K562 (cell line): ENCODE measurements at regions not wholly inside any gene's neighbourhood (a gene's known extent, or its start where the extent isn't known, plus 50 kb on each side); places are given as distances from the start of the nearest gene placed in this dataset.

ENCODE experiments used
- ATAC-seq: fragments of 200-7000 bp; cut with Tn5 transposase; 3 replicates; pipeline ENCODE4 v1.9.1; 2020; ENCODE audit warnings: moderate library complexity
- BruUV-seq: library from RNA; stranded (reverse); fragments of 400-500 nt; replicated peaks from 2 replicates; lab custom pipeline; 2021; lab: Mats Ljungman, UMichigan
- CTCF ChIA-PET: fragments of 300-600 bp; formaldehyde crosslinking; extraction: SDS; loops from one replicate; lab custom pipeline; 2021; ENCODE audit warnings: low intra/inter-chr PET ratio; lab: Yijun Ruan, JAX
- POLR2A ChIA-PET: fragments of 300-600, 350-650 bp; sonication (Branson Sonifier 250); formaldehyde crosslinking; extraction: SDS; loops from one replicate; lab custom pipeline; 2021; ENCODE audit warnings: antibody characterized with exemption, inconsistent platforms; lab: Yijun Ruan, JAX
- DNase-seq, 4 experiments: peaks; one replicate each; pipeline versions ENCODE4 v3.0.0 to v3.0.0-alpha.2; 2011 to 2018; ENCODE audit warnings: low spot score in 3 of 4, mixed read lengths in 3 of 4; ENCODE audit errors: extremely low read depth in 1 of 4
- FAIRE-seq: peaks from 2 replicates; lab custom pipeline; 2011; peaks lifted over from hg19 to GRCh38; lab: Jason Lieb, UNC
- H2AFZ ChIP-seq: 2 replicates; pipeline ENCODE4 v1.6.0; 2011; ENCODE audit warnings: low read depth, low read length, control low read depth, inconsistent platforms
- H3K27ac ChIP-seq: fragments of 200-600 bp; 3 replicates; pipeline ENCODE4 v1.8.0; 2011; ENCODE audit warnings: low read depth, mild to moderate bottlenecking, control low read depth, inconsistent platforms, low read length, moderate library complexity, mixed read lengths; ENCODE audit errors: extremely low read depth
- H3K27me3 ChIP-seq, 2 experiments: fragments of 300-600 bp in 1 of 2; 2 replicates in 1 of 2; 3 replicates in 1 of 2; pipeline versions ENCODE4 v1.6.0 to v1.8.0; 2011; ENCODE audit warnings: inconsistent platforms in 2 of 2, low read length in 2 of 2, mild to moderate bottlenecking in 1 of 2, mixed read lengths in 1 of 2, moderate library complexity in 1 of 2; ENCODE audit not compliant: control insufficient read depth in 2 of 2, insufficient read depth in 2 of 2
- H3K36me3 ChIP-seq: fragments of 300-600 bp; 3 replicates; pipeline ENCODE4 v1.8.0; 2011; ENCODE audit warnings: mild to moderate bottlenecking, low read length, inconsistent platforms; ENCODE audit not compliant: control insufficient read depth, insufficient read depth
- H3K4me1 ChIP-seq, 2 experiments: fragments of 200-600 bp in 1 of 2; replicated peaks in 1 of 2; 2 replicates in 1 of 2; 3 replicates in 1 of 2; pipeline versions ENCODE4 v1.5.1 to v1.8.0; 2011; ENCODE audit warnings: inconsistent platforms in 2 of 2, low read length in 2 of 2, mild to moderate bottlenecking in 1 of 2, mixed read lengths in 1 of 2, moderate library complexity in 1 of 2; ENCODE audit not compliant: control insufficient read depth in 2 of 2, insufficient read depth in 2 of 2
- H3K4me2 ChIP-seq: 2 replicates; pipeline ENCODE4 v1.6.1; 2011; ENCODE audit warnings: low read length, control low read depth, inconsistent platforms, mixed read lengths; ENCODE audit not compliant: insufficient read depth
- H3K4me3 ChIP-seq: fragments of 200-600 bp; sonication (generic), shearing (Covaris generic); 2 replicates; pipeline ENCODE4 v1.5.1; 2016; ENCODE audit warnings: control low read depth, inconsistent platforms
- H3K79me2 ChIP-seq: fragments of 200-600 bp; 3 replicates; pipeline ENCODE4 v1.8.0; 2011; ENCODE audit warnings: low read length, inconsistent platforms; ENCODE audit not compliant: control insufficient read depth, insufficient read depth
- H3K9ac ChIP-seq, 2 experiments: 2 replicates each; pipeline versions ENCODE4 v1.6.0 to v1.6.1; 2011; ENCODE audit warnings: low read depth in 2 of 2, low read length in 2 of 2, control low read depth in 1 of 2, inconsistent platforms in 1 of 2, mild to moderate bottlenecking in 1 of 2, mixed read lengths in 1 of 2; ENCODE audit not compliant: insufficient read depth in 1 of 2
- H3K9me1 ChIP-seq: one replicate; pipeline ENCODE4 v1.6.0; 2011; ENCODE audit warnings: inconsistent platforms, mild to moderate bottlenecking, low read length, moderate library complexity; ENCODE audit not compliant: control insufficient read depth, insufficient read depth
- H3K9me3 ChIP-seq: replicated peaks from 2 replicates; pipeline ENCODE4 v1.5.1; 2011; ENCODE audit warnings: low read depth, low read length, inconsistent platforms; ENCODE audit not compliant: control insufficient read depth, insufficient read depth
- H4K20me1 ChIP-seq: replicated peaks from 2 replicates; pipeline ENCODE4 v1.6.1; 2011; ENCODE audit warnings: low read length, inconsistent platforms, mixed read lengths; ENCODE audit not compliant: control insufficient read depth, insufficient read depth
- WGBS: fragments of 100-300 bp; shearing (Covaris generic); methylation state at CpG from one replicate; pipeline ENCODE4 v1.1.6; 2016; ENCODE audit warnings: low coverage, mixed read lengths; ENCODE audit not compliant: insufficient coverage; ENCODE audit errors: missing lambda C conversion rate; 5-methylcytosine and 5-hydroxymethylcytosine counted together
- in situ Hi-C: fragments of 300-500 bp; cut with MboI; formaldehyde crosslinking; loops from 4 replicates; pipeline ENCODE4 v1.15.0; 2018; ENCODE audit warnings: inconsistent platforms, mixed read lengths
- intact Hi-C: fragments of 100-400 bp; cut with micrococcal nuclease; formaldehyde crosslinking; loops from 2 replicates; pipeline ENCODE4 v1.14.2; 2022
- TF ChIP-seq, protein P1 (sequence below), 2 experiments: fragments of 450-650 bp; IDR thresholded peaks; 2 replicates each; pipeline ENCODE4 v1.6.1; 2016; ENCODE audit warnings: mild to moderate bottlenecking in 2 of 2, borderline replicate concordance in 1 of 2, low read depth in 1 of 2, moderate library complexity in 1 of 2

DNA sequence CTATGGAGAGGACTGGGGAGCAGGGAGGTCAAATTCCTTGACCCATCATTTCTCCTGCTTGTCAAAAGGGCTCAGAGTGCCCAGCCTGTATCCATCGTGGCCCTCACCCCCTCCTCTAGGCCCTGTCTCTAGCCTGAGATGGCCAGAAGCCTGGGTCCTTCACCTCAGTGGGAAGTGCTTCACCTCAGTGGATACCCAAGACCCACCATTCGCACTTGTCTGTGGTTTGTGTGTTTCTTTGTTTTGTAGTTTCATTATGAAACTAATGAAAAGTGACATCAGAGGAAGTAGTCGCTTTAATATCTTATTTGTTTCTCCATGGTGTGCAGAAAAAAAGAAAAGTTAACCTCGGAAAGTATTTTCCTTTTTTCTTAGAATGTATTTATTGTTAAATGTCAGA lies 194.0 kb upstream of the CADM1 start:
- H3K79me2 ChIP-seq = no peaks in the 10 kb centered on the region
- no peaks in the 10 kb centered on the region for H3K9me1 ChIP-seq
- no TSS peak for BruUV-seq
- no peak overlapping the region for H3K27ac ChIP-seq
- no peaks in the 10 kb centered on the region for H4K20me1 ChIP-seq
- ATAC-seq (no peak), DNase-seq (no peak), FAIRE-seq (no peak)
- H3K4me1 ChIP-seq = no peaks in the 10 kb centered on the region; a peak in 1 of 5 replicates
- in situ Hi-C loops = no loop called here
- H3K4me3 ChIP-seq = no peak overlapping the region
- TF ChIP-seq, protein P1, sequence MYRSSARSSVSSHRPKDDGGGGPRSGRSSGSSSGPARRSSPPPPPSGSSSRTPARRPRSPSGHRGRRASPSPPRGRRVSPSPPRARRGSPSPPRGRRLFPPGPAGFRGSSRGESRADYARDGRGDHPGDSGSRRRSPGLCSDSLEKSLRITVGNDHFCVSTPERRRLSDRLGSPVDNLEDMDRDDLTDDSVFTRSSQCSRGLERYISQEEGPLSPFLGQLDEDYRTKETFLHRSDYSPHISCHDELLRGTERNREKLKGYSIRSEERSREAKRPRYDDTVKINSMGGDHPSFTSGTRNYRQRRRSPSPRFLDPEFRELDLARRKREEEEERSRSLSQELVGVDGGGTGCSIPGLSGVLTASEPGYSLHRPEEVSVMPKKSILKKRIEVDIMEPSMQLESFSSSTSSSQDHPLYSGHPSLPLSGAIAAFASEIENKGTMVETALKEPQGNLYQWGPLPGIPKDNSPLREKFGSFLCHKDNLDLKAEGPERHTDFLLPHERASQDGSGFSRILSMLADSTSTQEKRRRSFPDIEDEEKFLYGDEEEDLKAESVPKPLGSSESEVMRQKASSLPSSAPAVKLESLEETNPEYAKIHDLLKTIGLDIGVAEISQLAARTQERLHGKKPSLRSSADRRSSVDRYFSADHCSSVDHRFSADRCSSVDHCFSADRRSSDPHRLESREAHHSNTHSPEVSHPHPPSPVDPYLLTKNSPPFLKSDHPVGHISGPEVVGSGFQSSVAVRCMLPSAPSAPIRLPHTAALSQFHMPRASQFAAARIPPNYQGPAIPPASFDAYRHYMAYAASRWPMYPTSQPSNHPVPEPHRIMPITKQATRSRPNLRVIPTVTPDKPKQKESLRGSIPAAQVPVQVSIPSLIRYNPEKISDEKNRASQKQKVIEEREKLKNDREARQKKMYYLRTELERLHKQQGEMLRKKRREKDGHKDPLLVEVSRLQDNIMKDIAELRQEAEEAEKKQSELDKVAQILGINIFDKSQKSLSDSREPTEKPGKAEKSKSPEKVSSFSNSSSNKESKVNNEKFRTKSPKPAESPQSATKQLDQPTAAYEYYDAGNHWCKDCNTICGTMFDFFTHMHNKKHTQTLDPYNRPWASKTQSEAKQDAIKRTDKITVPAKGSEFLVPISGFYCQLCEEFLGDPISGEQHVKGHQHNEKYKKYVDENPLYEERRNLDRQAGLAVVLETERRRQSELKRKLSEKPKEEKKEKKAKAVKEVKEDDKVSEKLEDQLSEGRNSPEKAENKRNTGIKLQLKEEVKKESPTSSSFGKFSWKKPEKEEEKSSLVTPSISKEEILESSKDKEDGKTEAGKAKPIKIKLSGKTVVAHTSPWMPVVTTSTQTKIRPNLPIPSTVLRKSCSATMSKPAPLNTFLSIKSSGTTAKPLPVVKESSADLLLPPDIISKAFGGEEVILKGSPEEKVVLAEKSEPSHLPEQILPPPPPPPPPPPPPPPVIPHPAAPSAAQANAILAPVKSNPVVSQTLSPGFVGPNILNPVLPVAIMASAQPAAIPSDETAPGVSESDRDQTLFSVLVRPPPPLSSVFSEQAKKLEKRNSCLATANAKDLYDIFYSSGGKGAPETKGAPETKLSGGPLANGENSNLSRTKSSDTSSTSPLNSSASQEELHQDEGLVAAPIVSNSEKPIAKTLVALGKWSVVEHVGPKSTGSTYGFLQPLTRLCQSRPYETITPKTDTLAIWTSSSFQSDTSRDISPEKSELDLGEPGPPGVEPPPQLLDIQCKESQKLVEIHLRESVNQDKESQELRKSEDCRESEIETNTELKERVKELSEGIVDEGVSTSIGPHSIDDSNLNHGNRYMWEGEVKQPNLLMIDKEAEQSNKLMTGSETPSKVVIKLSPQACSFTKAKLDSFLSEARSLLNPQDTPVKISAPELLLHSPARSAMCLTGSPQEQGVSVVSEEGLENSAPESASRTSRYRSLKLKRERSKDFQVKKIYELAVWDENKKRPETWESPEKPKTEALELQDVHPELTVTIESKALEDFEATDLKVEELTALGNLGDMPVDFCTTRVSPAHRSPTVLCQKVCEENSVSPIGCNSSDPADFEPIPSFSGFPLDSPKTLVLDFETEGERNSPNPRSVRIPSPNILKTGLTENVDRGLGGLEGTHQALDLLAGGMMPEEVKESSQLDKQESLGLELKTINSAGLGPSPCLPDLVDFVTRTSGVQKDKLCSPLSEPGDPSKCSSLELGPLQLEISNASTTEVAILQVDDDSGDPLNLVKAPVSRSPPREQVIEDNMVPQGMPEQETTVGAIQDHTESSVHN (IDR thresholded peaks at IDR 0.05; ENCODE audit: borderline replicate concordance in 1 of 2, low read depth in 1 of 2) = no peak
- POLR2A ChIA-PET = no interaction called here
- intact Hi-C loops = no loop called here
- CTCF ChIA-PET = no interaction called here
- H3K9me3 ChIP-seq = no peaks in the 10 kb centered on the region
- H2AFZ ChIP-seq = no peak overlapping the region
- no peaks in the 10 kb centered on the region for H3K36me3 ChIP-seq
- H3K9ac ChIP-seq = no peak overlapping the region
- no peak overlapping the region for H3K4me2 ChIP-seq
- WGBS = 0% methylated on average over 4 of the region's 4 CpGs
- H3K27me3 ChIP-seq = no peaks in the 10 kb centered on the region; a peak in 1 of 5 replicates
